Activated naive CD4-positive, alpha-beta T cell treated with anti-CD3 and anti-CD28 coated beads, Interleukin-2, amount 10 ng/mL, durations not matched to agents 7 days and 5 days (primary cell): ENCODE measurements at regions not wholly inside any gene's neighbourhood (a gene's known extent, or its start where the extent isn't known, plus 50 kb on each side); places are given as distances from the start of the nearest gene placed in this dataset.

Experiments
- CTCF ChIA-PET: fragments of 350-600 bp; sonication (Branson Sonifier 250); formaldehyde crosslinking; loops from one replicate; lab custom pipeline; 2021; ENCODE audit warnings: antibody characterized with exemption; lab: Charles Lee
- DNase-seq: peaks from one replicate; pipeline ENCODE4 v3.0.0-alpha.2; 2020
- H3K27ac Mint-ChIP-seq: one replicate; pipeline ENCODE4 v1.8.0; 2021; ENCODE audit warnings: mild to moderate bottlenecking, moderate library complexity, mixed read lengths
- H3K27me3 Mint-ChIP-seq: one replicate; pipeline ENCODE4 v1.8.0; 2021; ENCODE audit warnings: mild to moderate bottlenecking, mixed read lengths
- H3K36me3 Mint-ChIP-seq: one replicate; pipeline ENCODE4 v1.8.0; 2021; ENCODE audit warnings: mixed read lengths
- H3K4me1 Mint-ChIP-seq: one replicate; pipeline ENCODE4 v1.8.0; 2021; ENCODE audit warnings: mixed read lengths
- H3K4me3 Mint-ChIP-seq: one replicate; pipeline ENCODE4 v1.8.0; 2021; ENCODE audit warnings: mild to moderate bottlenecking, moderate library complexity, mixed read lengths
- H3K9me3 Mint-ChIP-seq: one replicate; pipeline ENCODE4 v1.8.0; 2021; ENCODE audit warnings: mixed read lengths

DNA sequence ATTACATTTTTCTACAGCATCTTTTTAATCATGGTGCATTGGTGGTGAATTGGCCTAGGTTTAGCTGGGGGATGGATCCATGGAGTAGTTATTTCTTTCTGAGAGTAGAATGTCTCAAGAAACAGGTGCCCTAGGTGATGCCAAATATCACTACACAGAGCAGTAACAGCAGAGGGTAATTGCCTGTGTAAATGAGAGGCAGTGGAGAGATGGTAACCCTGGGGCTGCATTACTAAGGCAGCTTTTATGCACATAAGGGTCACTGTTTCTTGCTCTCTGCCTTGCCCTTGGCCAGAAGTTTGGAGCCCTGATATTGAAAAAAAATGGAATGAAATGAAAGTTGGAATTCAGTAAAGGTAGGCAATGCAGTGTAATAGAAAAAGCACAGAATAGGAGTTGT, 604.0 kb downstream of the NOVA1 start:
- H3K27me3 Mint-ChIP-seq, result no peaks in the 10 kb centered on the region
- no peak overlapping the region for H3K4me3 Mint-ChIP-seq
- H3K27ac Mint-ChIP-seq, result no peak overlapping the region
- DNase-seq, result no peak
- H3K36me3 Mint-ChIP-seq, result no peaks in the 10 kb centered on the region
- no peaks in the 10 kb centered on the region for H3K4me1 Mint-ChIP-seq
- CTCF ChIA-PET, result no interaction called here
- peaks cover 17% of the 10 kb centered on the region for H3K9me3 Mint-ChIP-seq

DNA sequence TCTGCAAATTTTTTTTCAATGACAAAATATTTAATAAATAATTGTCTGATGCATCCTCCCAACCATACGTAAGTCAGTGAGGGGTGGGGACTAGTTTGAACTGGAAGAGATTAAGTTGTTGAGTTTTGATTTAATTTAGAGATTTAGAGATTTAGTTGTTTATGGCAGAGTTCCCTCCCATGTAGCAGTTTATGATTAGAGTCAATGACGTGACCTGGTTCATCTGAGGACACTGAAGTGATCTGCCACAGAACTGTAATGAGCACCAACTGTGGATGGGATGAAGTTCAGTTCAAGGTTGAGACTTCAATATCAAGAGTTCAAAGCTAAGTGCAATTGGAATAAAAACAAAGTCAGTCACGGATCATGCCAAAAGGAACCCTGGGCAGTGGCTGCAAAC, 609.3 kb downstream of the NOVA1 start:
- H3K27ac Mint-ChIP-seq, result no peak overlapping the region
- H3K36me3 Mint-ChIP-seq, result no peaks in the 10 kb centered on the region
- no peak overlapping the region for H3K4me3 Mint-ChIP-seq
- H3K27me3 Mint-ChIP-seq, result no peaks in the 10 kb centered on the region
- CTCF ChIA-PET, result no interaction called here
- H3K4me1 Mint-ChIP-seq, result no peaks in the 10 kb centered on the region
- no peak for DNase-seq
- peaks cover 25% of the 10 kb centered on the region for H3K9me3 Mint-ChIP-seq

DNA sequence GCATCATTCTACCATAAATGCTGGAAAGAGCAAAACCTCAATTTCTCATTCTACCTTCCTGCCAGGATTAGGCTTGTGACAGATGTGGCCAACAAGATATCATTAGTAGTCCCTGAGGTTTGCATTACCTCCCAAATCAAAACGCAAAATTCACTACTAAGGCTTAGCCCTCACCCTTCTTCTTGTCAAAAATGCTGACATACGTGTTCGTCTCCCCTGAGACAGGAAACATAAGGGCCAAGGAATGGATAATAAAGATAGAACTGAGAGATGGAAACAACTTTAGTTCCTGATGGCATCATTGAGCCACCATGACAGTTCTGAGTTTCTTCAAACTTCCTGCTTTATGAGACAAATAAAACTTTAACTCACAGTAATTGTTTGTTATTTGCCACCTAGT, 642.1 kb downstream of the NOVA1 start:
- Mint-ChIP-seq H3K27ac (no peak overlapping the region), H3K4me3 (no peak overlapping the region), H3K36me3 (no peaks in the 10 kb centered on the region), H3K9me3 (peaks cover 17% of the 10 kb centered on the region), H3K4me1 (no peaks in the 10 kb centered on the region), H3K27me3 (no peaks in the 10 kb centered on the region)
- CTCF ChIA-PET, result no interaction called here
- no peak for DNase-seq

DNA sequence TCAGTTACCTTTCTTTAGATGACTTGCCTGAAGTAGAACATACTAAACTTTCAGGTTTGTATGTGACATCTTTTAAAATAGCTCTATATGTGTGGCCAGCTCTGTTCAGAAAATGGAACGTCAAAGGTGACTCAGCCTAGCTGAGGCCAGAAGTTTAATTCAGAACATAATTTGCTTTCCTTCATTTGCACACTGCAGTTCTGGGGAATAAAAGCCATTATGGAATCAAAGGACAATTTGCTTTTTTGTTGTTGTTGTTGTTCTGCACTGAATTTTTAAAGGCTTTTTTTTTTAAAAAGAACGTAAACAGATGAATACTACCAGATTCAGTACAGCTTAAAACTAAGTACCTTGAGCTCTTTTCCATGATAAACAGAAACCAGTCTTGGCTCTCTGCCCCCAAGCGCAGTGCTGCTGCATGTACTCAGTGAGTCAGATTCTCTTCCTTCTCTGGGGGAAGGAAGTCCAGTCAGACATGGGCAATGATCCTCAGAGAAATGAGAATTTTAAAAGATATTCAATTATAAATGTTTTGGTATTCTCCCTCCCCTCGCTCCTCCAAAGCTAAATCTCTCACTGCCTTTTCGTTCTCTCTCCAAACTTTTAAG, 644.2 kb downstream of the NOVA1 start:
- DNase-seq, result no peak
- H3K4me3 Mint-ChIP-seq, result no peak overlapping the region
- peaks cover 22% of the 10 kb centered on the region for H3K9me3 Mint-ChIP-seq
- H3K27ac Mint-ChIP-seq, result no peak overlapping the region
- no peaks in the 10 kb centered on the region for H3K36me3 Mint-ChIP-seq
- no peaks in the 10 kb centered on the region for H3K4me1 Mint-ChIP-seq
- H3K27me3 Mint-ChIP-seq, result no peaks in the 10 kb centered on the region
- CTCF ChIA-PET, result no interaction called here

DNA sequence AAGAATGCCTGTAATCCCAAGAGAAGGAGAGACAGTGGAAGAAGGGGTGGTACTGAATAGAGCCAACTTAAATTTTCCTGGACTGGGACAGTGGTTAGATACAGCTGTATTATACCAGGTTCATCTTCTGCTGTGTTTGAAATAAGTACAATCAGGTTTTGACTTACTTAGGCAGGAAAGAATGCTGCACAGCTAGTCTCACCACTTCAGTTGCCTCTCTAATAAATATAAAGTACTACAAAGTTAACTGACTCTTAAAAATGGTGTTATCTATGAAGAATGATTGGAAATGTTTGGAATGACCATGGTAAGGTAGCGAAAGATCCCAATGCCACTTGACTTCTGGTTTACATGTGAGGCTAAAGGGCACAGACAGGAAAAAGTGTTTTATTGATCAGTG, 652.1 kb downstream of the NOVA1 start:
- Mint-ChIP-seq H3K9me3 (peaks cover 18% of the 10 kb centered on the region), H3K27ac (no peak overlapping the region), H3K4me3 (no peak overlapping the region), H3K36me3 (no peaks in the 10 kb centered on the region), H3K27me3 (no peaks in the 10 kb centered on the region), H3K4me1 (no peaks in the 10 kb centered on the region)
- CTCF ChIA-PET, result no interaction called here
- no peak for DNase-seq

DNA sequence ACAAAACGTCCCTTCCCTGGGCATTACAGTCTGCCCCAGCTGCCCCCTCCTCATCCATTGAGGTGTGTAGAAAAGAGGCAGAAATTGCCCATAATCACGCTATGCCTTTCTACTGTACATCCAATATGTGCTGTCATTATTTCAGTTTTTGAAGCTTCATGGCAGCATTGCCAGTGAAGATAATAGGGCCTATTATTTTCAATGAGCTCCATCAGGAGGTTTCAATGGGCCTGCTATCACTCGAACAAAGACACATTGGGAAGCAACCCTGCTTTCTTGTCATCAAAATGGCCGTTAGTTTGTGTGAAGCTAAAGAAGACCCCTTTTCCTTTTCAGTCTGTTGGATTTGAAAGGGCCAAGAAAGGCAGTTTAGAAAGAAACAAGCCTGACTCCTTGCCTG, 653.8 kb downstream of the NOVA1 start:
- Mint-ChIP-seq H3K27ac (no peak overlapping the region), H3K4me3 (no peak overlapping the region), H3K36me3 (no peaks in the 10 kb centered on the region), H3K9me3 (peaks cover 18% of the 10 kb centered on the region), H3K27me3 (no peaks in the 10 kb centered on the region), H3K4me1 (no peaks in the 10 kb centered on the region)
- no peak for DNase-seq
- CTCF ChIA-PET, result no interaction called here

DNA sequence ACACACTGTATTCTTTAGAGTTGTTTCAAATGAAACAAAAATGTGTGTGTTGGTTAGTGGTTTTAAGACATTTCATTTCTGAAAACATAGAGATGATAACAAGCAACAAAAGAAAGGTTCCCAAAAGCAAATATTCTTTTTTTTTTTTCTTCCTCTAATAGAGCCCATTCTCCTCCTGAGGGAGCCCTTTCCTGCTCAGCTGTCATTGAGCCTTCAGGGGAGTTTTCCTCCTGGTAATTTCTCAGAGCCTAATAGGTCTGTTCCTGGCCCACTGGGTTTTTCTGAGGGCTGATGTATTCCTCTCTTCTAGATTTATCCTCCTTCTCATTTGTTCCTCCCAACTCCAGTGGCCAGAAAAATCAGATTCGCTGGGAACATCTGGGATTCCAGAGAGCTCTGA, 654.5 kb downstream of the NOVA1 start:
- Mint-ChIP-seq H3K4me3 (no peak overlapping the region), H3K27ac (no peak overlapping the region), H3K9me3 (peaks cover 16% of the 10 kb centered on the region), H3K4me1 (no peaks in the 10 kb centered on the region), H3K27me3 (no peaks in the 10 kb centered on the region), H3K36me3 (no peaks in the 10 kb centered on the region)
- no peak for DNase-seq
- CTCF ChIA-PET, result no interaction called here

DNA sequence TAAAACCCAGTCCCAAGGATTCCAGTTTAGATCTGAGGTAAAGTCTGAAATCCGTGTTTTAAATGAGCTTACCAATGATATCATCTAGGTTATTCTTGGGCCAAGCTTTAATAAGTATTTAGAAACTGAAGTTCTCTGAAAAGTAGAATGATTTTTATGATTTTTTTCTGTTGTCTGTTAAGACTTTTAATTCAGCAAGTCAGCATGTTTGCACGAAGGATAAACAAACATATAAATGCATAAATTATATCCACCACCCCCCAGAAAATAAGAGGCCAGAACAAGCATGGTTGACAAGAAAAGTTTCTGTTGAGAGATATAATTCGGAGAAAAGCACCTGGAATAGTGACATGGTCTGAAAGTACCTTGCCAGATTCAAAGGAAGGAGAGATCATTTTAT, 655.7 kb downstream of the NOVA1 start:
- CTCF ChIA-PET, result no interaction called here
- no peaks in the 10 kb centered on the region for H3K4me1 Mint-ChIP-seq
- H3K9me3 Mint-ChIP-seq, result peaks cover 16% of the 10 kb centered on the region
- H3K27ac Mint-ChIP-seq, result no peak overlapping the region
- no peaks in the 10 kb centered on the region for H3K36me3 Mint-ChIP-seq
- no peak overlapping the region for H3K4me3 Mint-ChIP-seq
- no peak for DNase-seq
- H3K27me3 Mint-ChIP-seq, result no peaks in the 10 kb centered on the region

DNA sequence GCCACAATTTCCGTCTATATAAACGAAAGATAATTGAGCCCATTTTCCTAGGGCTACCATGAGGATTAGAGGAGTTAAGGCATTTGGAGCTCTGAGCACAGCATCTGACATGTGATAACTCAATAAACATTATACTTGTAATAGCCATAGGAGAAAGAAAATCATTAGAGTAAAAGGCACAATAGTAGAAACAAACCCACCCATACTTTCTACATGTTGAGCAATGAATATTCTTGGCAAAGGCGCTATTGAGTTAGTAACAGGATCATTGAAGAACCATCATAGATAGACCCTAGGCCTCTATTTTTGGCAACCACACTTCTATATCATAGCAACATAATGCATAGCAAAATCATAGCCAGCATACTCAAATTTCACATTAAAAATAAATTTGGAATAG, 664.1 kb downstream of the NOVA1 start:
- no peaks in the 10 kb centered on the region for H3K36me3 Mint-ChIP-seq
- peaks cover 4% of the 10 kb centered on the region for H3K9me3 Mint-ChIP-seq
- H3K27ac Mint-ChIP-seq, result no peak overlapping the region
- H3K4me3 Mint-ChIP-seq, result no peak overlapping the region
- CTCF ChIA-PET, result no interaction called here
- no peak for DNase-seq
- no peaks in the 10 kb centered on the region for H3K4me1 Mint-ChIP-seq
- H3K27me3 Mint-ChIP-seq, result no peaks in the 10 kb centered on the region

DNA sequence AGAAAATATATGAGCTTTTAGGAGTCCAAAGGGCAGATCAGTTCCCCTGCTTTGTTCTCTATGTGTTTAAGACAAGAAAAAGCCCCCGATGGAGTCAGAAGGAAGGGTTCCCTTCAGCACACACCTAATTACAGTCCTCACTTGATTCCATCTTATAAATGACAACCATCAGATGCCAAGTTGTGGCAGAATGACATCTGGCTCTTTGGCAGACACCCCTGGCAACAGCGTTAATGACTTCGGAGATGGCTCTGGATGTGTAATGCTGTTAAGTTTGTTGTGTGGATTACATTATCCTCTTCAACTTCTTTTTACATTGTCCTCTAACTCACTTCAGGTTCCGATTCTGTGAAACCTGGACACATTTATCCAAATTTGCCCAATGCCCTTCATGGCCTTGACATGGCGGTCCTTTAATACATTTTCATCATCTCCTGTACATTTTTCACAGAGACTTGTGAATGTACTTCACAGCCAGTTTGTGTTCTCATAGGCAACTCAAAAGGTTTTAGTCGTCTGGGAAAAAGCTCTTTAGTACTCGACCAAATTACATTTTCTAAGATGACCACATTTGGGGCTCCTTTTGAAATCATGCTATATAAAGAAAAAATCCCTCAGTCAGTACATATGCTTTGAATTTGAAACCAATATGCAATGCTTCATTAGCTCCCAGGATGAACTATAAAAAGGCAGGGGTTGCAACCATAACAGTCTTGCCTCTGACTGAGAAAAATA, 667.8 kb downstream of the NOVA1 start:
- H3K4me3 Mint-ChIP-seq, result no peak overlapping the region

DNA sequence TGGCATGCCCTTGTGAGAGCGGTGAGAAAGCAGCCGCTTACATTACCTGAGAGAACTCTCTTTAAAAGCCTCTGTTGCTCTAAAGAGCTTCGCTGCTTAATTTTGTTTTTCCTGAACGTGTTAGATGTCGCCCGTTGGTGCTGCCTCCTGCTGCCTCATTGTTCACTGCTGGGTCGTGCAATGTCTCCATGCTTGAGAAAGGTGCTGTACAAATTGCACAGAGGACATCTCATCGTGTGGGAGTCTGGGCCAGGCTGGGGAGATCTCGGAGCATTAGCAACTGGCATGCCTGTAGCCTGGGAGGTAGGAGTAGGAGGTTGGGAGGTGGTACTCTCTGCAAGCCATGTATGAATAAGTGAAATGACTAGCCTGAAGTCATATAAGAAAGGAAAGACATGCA, 686.0 kb downstream of the NOVA1 start:
- Mint-ChIP-seq H3K4me1 (no peaks in the 10 kb centered on the region), H3K9me3 (peaks cover 10% of the 10 kb centered on the region)
- DNase-seq, result no peak

More for the DNA sequence above, 667.8 kb downstream of the NOVA1 start:
- no peaks in the 10 kb centered on the region for H3K4me1 Mint-ChIP-seq
- H3K9me3 Mint-ChIP-seq, result peaks cover 21% of the 10 kb centered on the region
- H3K27ac Mint-ChIP-seq, result no peak overlapping the region
- no peak for DNase-seq
- no peaks in the 10 kb centered on the region for H3K36me3 Mint-ChIP-seq
- no peaks in the 10 kb centered on the region for H3K27me3 Mint-ChIP-seq
- CTCF ChIA-PET, result no interaction called here

DNA sequence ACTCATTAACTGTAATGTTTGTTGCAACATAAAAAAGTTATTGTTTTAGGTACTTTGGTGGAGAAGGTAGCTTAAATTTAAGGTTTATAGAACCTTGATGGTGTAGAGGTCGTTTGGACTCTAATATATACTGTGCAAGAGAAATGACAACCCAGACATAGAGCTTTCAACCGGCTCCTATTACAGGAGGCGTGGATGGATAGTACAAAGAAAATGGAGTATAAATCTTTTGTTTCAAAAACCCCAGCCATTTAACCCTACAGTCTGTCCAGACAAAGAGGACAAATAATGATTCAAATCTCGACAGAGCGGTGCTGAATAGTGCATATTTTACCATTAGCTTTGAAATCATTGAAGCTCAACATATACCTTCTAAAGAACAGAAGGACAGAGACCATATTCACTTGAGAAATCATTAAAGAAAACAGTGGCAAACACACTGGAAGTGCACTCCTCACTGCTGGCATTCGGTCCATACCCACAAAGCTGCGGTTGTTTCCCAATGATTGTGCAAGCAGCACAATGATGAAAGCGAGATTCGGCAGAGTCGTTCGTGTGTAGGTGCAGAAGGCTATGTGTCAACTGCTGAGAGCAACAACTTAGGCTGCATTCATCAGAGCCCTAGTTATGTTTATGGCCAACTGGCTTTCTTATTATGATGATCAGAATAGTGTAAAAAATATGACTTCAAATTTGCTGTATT, 688.6 kb downstream of the NOVA1 start:
- no peaks in the 10 kb centered on the region for H3K36me3 Mint-ChIP-seq
- no peak overlapping the region for H3K4me3 Mint-ChIP-seq
- no peak for DNase-seq
- H3K4me1 Mint-ChIP-seq, result no peaks in the 10 kb centered on the region
- H3K27ac Mint-ChIP-seq, result no peak overlapping the region
- H3K27me3 Mint-ChIP-seq, result no peaks in the 10 kb centered on the region
- peaks cover 17% of the 10 kb centered on the region for H3K9me3 Mint-ChIP-seq
- CTCF ChIA-PET, result no interaction called here

More for the DNA sequence above, 686.0 kb downstream of the NOVA1 start:
- H3K27me3 Mint-ChIP-seq, result no peaks in the 10 kb centered on the region
- H3K27ac Mint-ChIP-seq, result no peak overlapping the region
- no peak overlapping the region for H3K4me3 Mint-ChIP-seq
- CTCF ChIA-PET, result no interaction called here
- H3K36me3 Mint-ChIP-seq, result no peaks in the 10 kb centered on the region

DNA sequence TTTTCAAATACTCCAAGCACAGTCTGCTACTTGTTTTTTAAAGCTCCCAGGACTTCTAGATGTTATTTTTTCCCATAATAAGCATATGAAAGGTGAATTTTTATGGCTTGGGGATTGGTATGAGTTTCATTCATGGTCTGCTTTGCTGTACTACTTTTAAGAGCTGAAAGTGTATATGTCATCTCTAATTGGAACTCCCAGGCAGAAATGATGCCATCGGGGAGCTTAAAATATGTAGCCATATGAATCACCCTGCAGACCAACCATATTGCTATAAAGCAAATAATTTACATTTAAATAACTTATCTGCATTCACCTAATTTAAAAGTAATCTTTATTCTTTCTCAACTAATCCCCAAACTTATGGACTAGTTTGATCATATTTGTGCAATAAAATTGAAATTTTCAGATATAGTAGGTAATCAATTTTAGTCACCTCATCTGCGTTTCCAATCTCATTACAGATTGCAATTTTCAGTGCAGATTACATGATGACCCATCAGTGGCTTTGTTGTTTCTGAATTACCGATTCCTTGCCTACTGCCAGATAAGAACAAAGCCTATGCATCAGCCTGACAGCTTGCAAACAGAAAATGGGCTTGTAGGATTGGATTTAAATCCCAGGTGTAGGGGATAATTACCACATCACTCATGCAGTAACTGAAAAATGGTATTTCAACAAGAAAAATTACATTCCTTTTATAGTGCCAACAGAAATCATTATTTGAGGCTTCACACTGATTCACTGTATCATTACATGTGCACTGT, 689.4 kb downstream of the NOVA1 start:
- Mint-ChIP-seq H3K27ac (no peak overlapping the region), H3K36me3 (no peaks in the 10 kb centered on the region), H3K4me1 (no peaks in the 10 kb centered on the region), H3K4me3 (no peak overlapping the region), H3K9me3 (peaks cover 17% of the 10 kb centered on the region), H3K27me3 (no peaks in the 10 kb centered on the region)
- DNase-seq, result no peak
- CTCF ChIA-PET, result no interaction called here

DNA sequence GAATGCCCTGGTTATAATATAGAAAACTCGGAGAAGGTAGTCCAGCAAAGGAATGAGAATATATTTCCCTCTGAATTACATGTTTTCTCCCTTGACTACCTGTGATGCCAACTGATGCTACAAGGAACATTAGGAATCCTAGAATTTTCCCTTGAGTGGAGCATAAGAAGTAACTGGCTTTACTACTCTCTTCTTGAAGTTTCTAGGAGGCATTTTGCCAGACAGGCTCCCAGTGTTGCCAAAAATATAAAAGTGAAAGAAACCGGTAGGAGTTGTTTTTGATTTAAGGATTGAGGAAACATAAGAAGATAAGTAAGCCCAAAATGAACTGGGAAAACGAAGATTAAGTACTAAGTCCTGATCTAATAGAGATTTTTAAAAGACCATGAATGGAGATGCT, 693.4 kb downstream of the NOVA1 start:
- Mint-ChIP-seq H3K27ac (no peak overlapping the region), H3K9me3 (peaks cover 20% of the 10 kb centered on the region), H3K27me3 (no peaks in the 10 kb centered on the region), H3K4me1 (no peaks in the 10 kb centered on the region), H3K36me3 (no peaks in the 10 kb centered on the region), H3K4me3 (no peak overlapping the region)
- CTCF ChIA-PET, result no interaction called here
- DNase-seq, result no peak
